Cardiac muscle cell (in vitro differentiated cells and primary cell): ENCODE measurements at regions not wholly inside any gene's neighbourhood (a gene's known extent, or its start where the extent isn't known, plus 50 kb on each side); places are given as distances from the start of the nearest gene placed in this dataset.

Source experiments
- DNase-seq, 2 donors: peaks; one replicate each; pipeline versions ENCODE4 v3.0.0 to v3.0.0-alpha.2; 2010 to 2017; ENCODE audit warnings: low read depth in 1 of 2, low spot score in 1 of 2
- H3K27ac ChIP-seq: fragments of 200-600 bp; sonication (generic); 2 replicates; pipeline ENCODE4 v1.5.1; 2016
- H3K27me3 ChIP-seq: fragments of 200-600 bp; sonication (generic); 2 replicates; pipeline ENCODE4 v1.6.0; 2016; ENCODE audit warnings: control low read depth
- H3K36me3 ChIP-seq: fragments of 200-600 bp; sonication (generic); 2 replicates; pipeline ENCODE4 v1.5.1; 2016; ENCODE audit warnings: control low read depth
- H3K4me1 ChIP-seq: fragments of 200-600 bp; sonication (generic); 2 replicates; pipeline ENCODE4 v1.8.1; 2017; ENCODE audit warnings: low read depth, mild to moderate bottlenecking, mixed run types
- H3K4me3 ChIP-seq: fragments of 200-600 bp; sonication (generic); 2 replicates; pipeline ENCODE4 v1.5.1; 2016; ENCODE audit warnings: mild to moderate bottlenecking
- H3K9me3 ChIP-seq: fragments of 200-600 bp; sonication (generic); 2 replicates; pipeline ENCODE4 v1.5.1; 2017; ENCODE audit warnings: low read depth, mild to moderate bottlenecking, control low read depth
- TF ChIP-seq, protein P1 (sequence below): IDR thresholded peaks from 2 replicates; pipeline ENCODE4 v1.5.1; 2012; ENCODE audit warnings: low read depth, mild to moderate bottlenecking, low read length

DNA sequence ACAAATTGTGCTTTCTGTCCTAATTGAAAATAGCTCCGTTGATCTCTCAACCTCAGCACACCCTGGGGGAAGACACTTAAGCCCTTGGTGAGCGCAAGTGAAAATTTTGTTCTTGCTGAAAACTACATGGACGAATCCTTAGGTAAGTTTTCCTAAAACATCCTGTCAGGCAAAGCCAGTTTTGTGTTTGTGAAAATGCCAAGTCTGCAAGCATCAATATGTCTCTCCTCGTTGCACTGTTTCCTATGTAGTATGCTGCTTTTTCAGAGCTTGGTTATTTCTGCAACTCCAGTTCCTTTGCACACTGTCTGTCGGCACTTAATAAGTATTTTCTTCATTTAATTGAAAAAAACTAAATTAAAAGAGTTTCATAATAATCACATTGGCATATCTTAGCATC lies 146.9 kb upstream of the POU3F3 start:
- Histone ChIP-seq H3K36me3 (no peaks in the 10 kb centered on the region), H3K9me3 (no peaks in the 10 kb centered on the region), H3K4me1 (peaks cover 6% of the 10 kb centered on the region), H3K27me3 (peaks cover 17% of the 10 kb centered on the region), H3K27ac (no peak overlapping the region), H3K4me3 (no peak overlapping the region)
- TF ChIP-seq, protein P1, sequence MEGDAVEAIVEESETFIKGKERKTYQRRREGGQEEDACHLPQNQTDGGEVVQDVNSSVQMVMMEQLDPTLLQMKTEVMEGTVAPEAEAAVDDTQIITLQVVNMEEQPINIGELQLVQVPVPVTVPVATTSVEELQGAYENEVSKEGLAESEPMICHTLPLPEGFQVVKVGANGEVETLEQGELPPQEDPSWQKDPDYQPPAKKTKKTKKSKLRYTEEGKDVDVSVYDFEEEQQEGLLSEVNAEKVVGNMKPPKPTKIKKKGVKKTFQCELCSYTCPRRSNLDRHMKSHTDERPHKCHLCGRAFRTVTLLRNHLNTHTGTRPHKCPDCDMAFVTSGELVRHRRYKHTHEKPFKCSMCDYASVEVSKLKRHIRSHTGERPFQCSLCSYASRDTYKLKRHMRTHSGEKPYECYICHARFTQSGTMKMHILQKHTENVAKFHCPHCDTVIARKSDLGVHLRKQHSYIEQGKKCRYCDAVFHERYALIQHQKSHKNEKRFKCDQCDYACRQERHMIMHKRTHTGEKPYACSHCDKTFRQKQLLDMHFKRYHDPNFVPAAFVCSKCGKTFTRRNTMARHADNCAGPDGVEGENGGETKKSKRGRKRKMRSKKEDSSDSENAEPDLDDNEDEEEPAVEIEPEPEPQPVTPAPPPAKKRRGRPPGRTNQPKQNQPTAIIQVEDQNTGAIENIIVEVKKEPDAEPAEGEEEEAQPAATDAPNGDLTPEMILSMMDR = no peak
- DNase-seq = no peak

GRCh38 chr2:104708967-104709366 lies 144.9 kb upstream of the POU3F3 start:
- DNase-seq = no peak

DNA sequence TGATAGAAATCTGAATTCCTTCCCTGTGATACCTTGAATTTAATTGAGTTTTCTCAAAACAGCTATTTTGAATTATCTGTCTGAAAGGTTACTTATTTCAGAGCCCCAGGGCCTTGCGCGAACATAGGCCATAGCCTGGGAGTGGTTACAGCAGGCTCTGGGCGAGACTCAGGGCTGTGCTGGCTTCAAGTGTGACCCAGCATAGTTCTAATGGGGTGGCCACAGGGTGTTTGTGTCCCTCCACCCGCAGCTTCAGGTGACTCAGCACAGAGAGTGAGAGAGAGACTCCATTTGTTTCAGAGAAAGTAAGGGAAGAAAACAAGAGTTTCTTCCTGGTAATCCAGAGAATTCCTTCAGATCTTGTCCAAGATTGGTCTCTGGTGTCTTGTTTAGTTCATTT lies 137.9 kb upstream of the POU3F3 start:
- Histone ChIP-seq H3K4me1 (no peaks in the 10 kb centered on the region), H3K27me3 (no peaks in the 10 kb centered on the region), H3K4me3 (no peak overlapping the region), H3K36me3 (no peaks in the 10 kb centered on the region), H3K27ac (no peak overlapping the region), H3K9me3 (no peaks in the 10 kb centered on the region)
- TF ChIP-seq, protein P1 = no peak
- no peak for DNase-seq

More at GRCh38 chr2:104708967-104709366, 144.9 kb upstream of the POU3F3 start:
- Histone ChIP-seq H3K36me3 (no peaks in the 10 kb centered on the region), H3K4me1 (no peaks in the 10 kb centered on the region), H3K27ac (no peak overlapping the region), H3K9me3 (no peaks in the 10 kb centered on the region), H3K4me3 (no peak overlapping the region), H3K27me3 (peaks cover 11% of the 10 kb centered on the region)
- TF ChIP-seq, protein P1 = no peak

GRCh38 chr2:104733226-104733943 lies 120.5 kb upstream of the POU3F3 start:
- H3K4me1 ChIP-seq = no peaks in the 10 kb centered on the region
- H3K4me3 ChIP-seq = no peak overlapping the region
- TF ChIP-seq, protein P1 = no peak
- no peaks in the 10 kb centered on the region for H3K9me3 ChIP-seq
- no peaks in the 10 kb centered on the region for H3K36me3 ChIP-seq
- DNase-seq = peak in 1 of 2 donors; percentile 21
- no peak overlapping the region for H3K27ac ChIP-seq
- H3K27me3 ChIP-seq = no peaks in the 10 kb centered on the region

DNA sequence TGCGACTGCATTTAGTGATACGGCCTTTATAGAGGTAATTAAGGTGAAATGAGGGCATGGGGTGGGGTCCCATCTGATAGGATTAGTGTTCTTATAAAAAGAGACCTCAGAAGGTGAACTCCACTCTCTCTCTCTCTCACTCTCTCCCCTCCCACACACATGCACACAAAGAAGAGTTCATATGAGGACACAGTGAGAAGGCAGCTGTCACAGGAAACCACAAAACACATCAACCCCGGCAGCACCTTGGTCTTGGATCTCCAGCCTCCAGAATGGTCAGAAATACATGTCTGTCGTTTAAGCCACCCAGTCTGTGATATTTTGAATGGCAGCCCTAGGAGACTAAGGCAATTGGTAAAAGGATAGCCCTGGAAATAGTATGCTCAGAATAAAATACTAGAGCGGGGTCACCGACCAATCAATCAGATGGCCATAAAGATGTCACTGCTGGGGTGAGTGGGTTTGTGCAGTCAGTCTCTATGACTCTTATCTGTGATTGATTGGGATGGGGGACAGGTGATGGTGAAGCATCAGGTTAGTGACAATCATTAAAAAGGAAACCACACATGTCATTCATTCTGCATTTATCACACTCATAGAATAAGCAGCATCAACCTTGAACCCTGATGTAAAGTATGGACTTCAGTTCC lies 118.9 kb upstream of the POU3F3 start:
- TF ChIP-seq, protein P1 = no peak
- no peak for DNase-seq
- Histone ChIP-seq H3K27me3 (peaks cover 6% of the 10 kb centered on the region), H3K36me3 (no peaks in the 10 kb centered on the region), H3K4me3 (no peak overlapping the region), H3K27ac (no peak overlapping the region), H3K9me3 (no peaks in the 10 kb centered on the region), H3K4me1 (no peaks in the 10 kb centered on the region)
